ENCODE measurements at regions not wholly inside any gene's neighbourhood (a gene's known extent, or its start where the extent isn't known, plus 50 kb on each side); places are given as distances from the start of the nearest gene placed in this dataset.

DNA sequence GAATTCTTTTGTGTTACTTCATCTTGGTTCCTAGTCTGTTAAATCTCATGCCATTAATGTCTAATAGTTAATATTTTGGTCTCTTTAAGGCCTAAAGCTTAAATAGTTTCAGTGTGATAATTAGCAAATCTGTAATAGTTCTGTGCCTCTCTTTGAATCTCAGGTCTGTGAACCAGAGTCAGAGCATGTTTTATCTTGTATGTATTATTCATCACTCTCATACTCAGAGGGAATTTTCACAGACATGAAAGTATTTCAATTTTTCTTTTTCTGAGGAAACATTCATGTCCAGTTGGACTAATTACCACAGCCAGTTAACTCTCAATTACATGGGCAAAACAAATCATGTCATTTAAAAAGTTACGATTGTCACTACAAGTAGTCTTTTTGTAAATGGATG is 931.9 kb upstream of the SLC39A10 start:
- no peak for TF ChIP-seq CTCF (IDR thresholded peaks at IDR 0.05 in 4 of 5, conservative IDR thresholded peaks at IDR 0.05 in 1 of 5)
- no peak for TF ChIP-seq POLR2A (IDR thresholded peaks at IDR 0.05)
